GM12878 (cell line): ENCODE measurements at regions not wholly inside any gene's neighbourhood (a gene's known extent, or its start where the extent isn't known, plus 50 kb on each side); places are given as distances from the start of the nearest gene placed in this dataset.

Source experiments
- CREM ChIP-seq: IDR thresholded peaks from 2 replicates; pipeline ENCODE4 v1.6.1; 2014; ENCODE audit warnings: antibody characterized with exemption, low read depth
- RFX5 ChIP-seq: IDR thresholded peaks from 2 replicates; pipeline ENCODE4 v1.6.1; 2011; ENCODE audit warnings: low read depth, low read length, improper control_type of control experiment
- TF ChIP-seq, protein P1 (sequence below): IDR thresholded peaks from 2 replicates; pipeline ENCODE4 v1.6.1; 2012; ENCODE audit warnings: low read depth, low read length, improper control_type of control experiment

DNA sequence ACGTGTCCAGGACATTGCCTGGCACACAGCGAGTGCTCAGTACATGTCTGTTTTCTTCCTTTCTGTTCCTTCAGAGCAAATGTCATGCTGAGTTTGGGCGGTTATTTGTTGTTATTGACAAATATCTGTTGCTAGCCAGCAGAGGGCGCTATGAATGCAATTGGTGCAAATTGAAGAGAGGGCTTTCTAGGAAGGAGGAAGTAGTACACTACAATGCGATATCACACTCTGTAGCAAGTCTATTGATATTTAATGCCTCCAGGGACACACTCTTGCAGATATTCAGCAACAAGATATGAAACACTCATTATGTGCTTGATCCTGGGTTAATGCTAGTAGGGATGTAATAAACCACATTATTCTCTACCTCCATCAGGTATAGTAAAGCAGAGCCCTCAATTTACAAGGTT, 267.3 kb upstream of the SRRM4 start:
- TF ChIP-seq CREM, result no peak
- TF ChIP-seq RFX5, result no peak
- TF ChIP-seq, protein P1, sequence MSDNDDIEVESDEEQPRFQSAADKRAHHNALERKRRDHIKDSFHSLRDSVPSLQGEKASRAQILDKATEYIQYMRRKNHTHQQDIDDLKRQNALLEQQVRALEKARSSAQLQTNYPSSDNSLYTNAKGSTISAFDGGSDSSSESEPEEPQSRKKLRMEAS, result no peak
